Stimulated activated CD4-positive, alpha-beta T cell treated with anti-CD3 and anti-CD28 coated beads, TNF-alpha, amount 100 ng/mL, for 24 hours (primary cell): ENCODE measurements at regions not wholly inside any gene's neighbourhood (a gene's known extent, or its start where the extent isn't known, plus 50 kb on each side); places are given as distances from the start of the nearest gene placed in this dataset.
A peak's percentile ranks its signal among the peaks of the same experiment; 100 is the strongest.

Source experiments
- DNase-seq, 3 experiments: peaks; one replicate each; pipeline ENCODE4 v3.0.0-alpha.2; 2020; ENCODE audit warnings: low read depth in 3 of 3

- DNase-seq, result no peak
Observed at GRCh38 chr7:24199978-24200377, 84.0 kb upstream of the NPY start.

- DNase-seq, result no peak
Observed at GRCh38 chr7:24200407-24200966, 83.5 kb upstream of the NPY start.

- DNase-seq, result no peak
Observed at GRCh38 chr7:24201226-24201625, 82.8 kb upstream of the NPY start.

- DNase-seq, result no peak
Observed at GRCh38 chr7:24212073-24212472, 71.9 kb upstream of the NPY start.

GRCh38 chr7:24213311-24213710, 70.7 kb upstream of the NPY start:
- DNase-seq, result no peak

- DNase-seq, result no peak
Observed at GRCh38 chr7:24214670-24215069, 69.3 kb upstream of the NPY start.

GRCh38 chr7:24216576-24217125, 67.3 kb upstream of the NPY start:
- DNase-seq, result no peak

- no peak for DNase-seq
Observed at GRCh38 chr7:24221500-24221899, 62.5 kb upstream of the NPY start.

- DNase-seq, result no peak
Observed at GRCh38 chr7:24227068-24227467, 56.9 kb upstream of the NPY start.

- peak in 1 of 3 experiments; percentile 28 for DNase-seq
Observed at GRCh38 chr7:24227603-24228359, 56.2 kb upstream of the NPY start.

GRCh38 chr7:24229481-24230226, 54.3 kb upstream of the NPY start:
- no peak for DNase-seq

- DNase-seq, result no peak
Observed at GRCh38 chr7:24231493-24231892, 52.5 kb upstream of the NPY start.

GRCh38 chr7:24233386-24233785, 50.6 kb upstream of the NPY start:
- DNase-seq, result no peak
